Panc1 (cell line): ENCODE measurements at regions not wholly inside any gene's neighbourhood (a gene's known extent, or its start where the extent isn't known, plus 50 kb on each side); places are given as distances from the start of the nearest gene placed in this dataset.

Experiments
- ATAC-seq: fragments of 200-7000 bp; cut with Tn5 transposase; 2 replicates; pipeline ENCODE4 v1.9.1; 2020; ENCODE audit warnings: mild to moderate bottlenecking, moderate library complexity
- BruUV-seq: library from RNA; stranded (reverse); fragments of 400-500 nt; replicated peaks from 2 replicates; lab custom pipeline; 2021; lab: Mats Ljungman, UMichigan
- CTCF ChIA-PET: fragments of 300-600 bp; sonication (Branson Sonifier 250); formaldehyde crosslinking; loops from one replicate; lab custom pipeline; 2022; ENCODE audit warnings: antibody characterized with exemption; lab: Charles Lee
- POLR2A ChIA-PET: fragments of 300-600 bp; sonication (Branson Sonifier 250); formaldehyde crosslinking; loops from one replicate; lab custom pipeline; 2022; ENCODE audit warnings: antibody characterized with exemption; lab: Charles Lee
- DNase-seq: peaks from one replicate; pipeline ENCODE4 v3.0.0-alpha.2; 2010; ENCODE audit warnings: low read depth, low spot score
- H3K27ac ChIP-seq: 2 replicates; pipeline ENCODE4 v1.5.1; 2011; ENCODE audit warnings: mild to moderate bottlenecking, low read length, inconsistent platforms
- H3K27me3 ChIP-seq: fragments of 200-500 bp; sonication (Bioruptor generic); 2 replicates; pipeline ENCODE4 v1.6.0; 2014; ENCODE audit warnings: low read length, inconsistent platforms; ENCODE audit not compliant: control insufficient read depth, insufficient read depth
- H3K36me3 ChIP-seq: fragments of 200-500 bp; sonication (Bioruptor generic); 2 replicates; pipeline ENCODE4 v1.5.1; 2014; ENCODE audit warnings: inconsistent platforms, mild to moderate bottlenecking, low read length, moderate library complexity; ENCODE audit not compliant: control insufficient read depth, insufficient read depth
- H3K4me1 ChIP-seq: 2 replicates; pipeline ENCODE4 v1.5.1; 2011; ENCODE audit warnings: inconsistent platforms, mild to moderate bottlenecking, low read length, moderate library complexity; ENCODE audit not compliant: control insufficient read depth, insufficient read depth
- H3K4me3 ChIP-seq, 2 experiments: 2 replicates each; pipeline ENCODE4 v1.5.1; 2011 to 2012; ENCODE audit warnings: low read depth in 2 of 2, low read length in 2 of 2, mild to moderate bottlenecking in 2 of 2, inconsistent platforms in 1 of 2, moderate library complexity in 1 of 2
- H3K9me3 ChIP-seq: fragments of 200-500 bp; sonication (Bioruptor generic); 2 replicates; pipeline ENCODE4 v1.5.1; 2014; ENCODE audit warnings: low read depth, mild to moderate bottlenecking, inconsistent platforms, low read length, moderate library complexity; ENCODE audit not compliant: control insufficient read depth, insufficient read depth
- CTCF ChIP-seq: fragments of 450-650 bp; IDR thresholded peaks from 2 replicates; pipeline ENCODE4 v1.5.1; 2017; ENCODE audit warnings: mild to moderate bottlenecking
- POLR2AphosphoS5 ChIP-seq: IDR thresholded peaks from 2 replicates; pipeline ENCODE4 v1.6.1; 2012; ENCODE audit warnings: mild to moderate bottlenecking, low read depth, low read length, moderate library complexity
- REST ChIP-seq, 2 experiments: IDR thresholded peaks; 2 replicates each; pipeline ENCODE4 v1.6.1; 2011 to 2012; ENCODE audit warnings: low read depth in 2 of 2, control low read depth in 1 of 2, low read length in 1 of 2, mild to moderate bottlenecking in 1 of 2, moderate library complexity in 1 of 2; ENCODE audit not compliant: insufficient read depth in 1 of 2
- SIN3A ChIP-seq: IDR thresholded peaks from 2 replicates; pipeline ENCODE4 v1.6.1; 2012; ENCODE audit warnings: low read depth, mild to moderate bottlenecking, low read length, moderate library complexity, borderline replicate concordance; ENCODE audit not compliant: insufficient read depth
- TCF7L2 ChIP-seq: IDR thresholded peaks from 2 replicates; pipeline ENCODE4 v1.6.1; 2011; ENCODE audit warnings: mild to moderate bottlenecking, low read depth, low read length, inconsistent platforms
- in situ Hi-C: cut with HindIII; loops from 2 replicates; pipeline ENCODE4 v1.10.0; 2016; ENCODE audit warnings: low sequenced_read_pairs, low pct_unique_long_range_greater_than_20kb
- intact Hi-C: fragments of 100-400 bp; cut with micrococcal nuclease; formaldehyde crosslinking; loops from one replicate; pipeline ENCODE4 v1.10.0; 2022; ENCODE audit not compliant: unreplicated experiment

- in situ Hi-C loops: no loop called here
- no peak for ATAC-seq
- Histone ChIP-seq H3K9me3 (no peaks in the 10 kb centered on the region), H3K36me3 (no peaks in the 10 kb centered on the region), H3K27ac (no peak overlapping the region), H3K27me3 (no peaks in the 10 kb centered on the region), H3K4me1 (no peaks in the 10 kb centered on the region), H3K4me3 (no peak overlapping the region)
- intact Hi-C loops: no loop called here
- TF ChIP-seq SIN3A (no peak), CTCF (no peak), REST (IDR thresholded peaks at IDR 0.05; ENCODE audit: insufficient read depth in 1 of 2, low read depth in 2 of 2, low read length in 1 of 2) (no peak), POLR2AphosphoS5 (no peak), TCF7L2 (no peak)
- ChIA-PET CTCF (no interaction called here), POLR2A (no interaction called here)
- DNase-seq: no peak
- no TSS peak for BruUV-seq
Observed at GRCh38 chr13:64488731-64489130, 2741.4 kb downstream of the PCDH9 start.

GRCh38 chr13:64482373-64482772, 2747.8 kb downstream of the PCDH9 start:
- intact Hi-C loops (no loop called here), in situ Hi-C loops (no loop called here)
- Histone ChIP-seq H3K4me1 (no peaks in the 10 kb centered on the region), H3K27ac (no peak overlapping the region), H3K4me3 (no peak overlapping the region), H3K36me3 (no peaks in the 10 kb centered on the region), H3K27me3 (no peaks in the 10 kb centered on the region), H3K9me3 (no peaks in the 10 kb centered on the region)
- POLR2A ChIA-PET: no interaction called here
- no peak for DNase-seq
- ATAC-seq: no peak
- CTCF ChIA-PET: no interaction called here
- no TSS peak for BruUV-seq
- TF ChIP-seq POLR2AphosphoS5: no peak
- TF ChIP-seq REST (IDR thresholded peaks at IDR 0.05; ENCODE audit: insufficient read depth in 1 of 2, low read depth in 2 of 2, low read length in 1 of 2): no peak
- no peak for TF ChIP-seq SIN3A
- TF ChIP-seq TCF7L2: no peak
- TF ChIP-seq CTCF: no peak
